ENCODE measurements at regions not wholly inside any gene's neighbourhood (a gene's known extent, or its start where the extent isn't known, plus 50 kb on each side); places are given as distances from the start of the nearest gene placed in this dataset.

Small RNAs in the stretch of these regions (small RNA-seq; reads per million reads assigned to genes)
- gene AC097486.1 = 0 reads per million in 2 experiments
- 0 reads per million in 2 experiments for gene MIR6082
- 0 reads per million in 2 experiments for gene RNU6ATAC13P

Measured in SK-MEL-5 (cell line).